BJ (cell line): ENCODE measurements at regions not wholly inside any gene's neighbourhood (a gene's known extent, or its start where the extent isn't known, plus 50 kb on each side); places are given as distances from the start of the nearest gene placed in this dataset.

Experiments
- CTCF ChIA-PET: fragments of 350-600 bp; formaldehyde crosslinking; extraction: SDS; loops from one replicate; lab custom pipeline; 2021; ENCODE audit warnings: antibody characterized with exemption, inconsistent platforms; lab: Yijun Ruan, JAX
- POLR2A ChIA-PET: fragments of 300-600 bp; sonication (Branson Sonifier 250); formaldehyde crosslinking; extraction: SDS; loops from one replicate; lab custom pipeline; 2021; ENCODE audit warnings: antibody characterized with exemption; lab: Charles Lee
- DNase-seq: peaks from one replicate; pipeline ENCODE4 v3.0.0-alpha.2; 2011; ENCODE audit warnings: low read depth
- H3K27me3 ChIP-seq: 2 replicates; pipeline ENCODE4 v1.6.0; 2011; ENCODE audit warnings: low read length; ENCODE audit not compliant: control insufficient read depth, insufficient read depth
- H3K36me3 ChIP-seq: 2 replicates; pipeline ENCODE4 v1.5.1; 2011; ENCODE audit warnings: low read length; ENCODE audit not compliant: control insufficient read depth, insufficient read depth
- H3K4me3 ChIP-seq: 2 replicates; pipeline ENCODE4 v1.5.1; 2011; ENCODE audit warnings: low read depth, mild to moderate bottlenecking, control low read depth, low read length
- CTCF ChIP-seq: IDR thresholded peaks from 2 replicates; pipeline ENCODE4 v1.5.1; 2011; ENCODE audit warnings: low read depth, mild to moderate bottlenecking, control low read depth, inconsistent platforms, low read length, moderate library complexity; ENCODE audit not compliant: insufficient read depth

DNA sequence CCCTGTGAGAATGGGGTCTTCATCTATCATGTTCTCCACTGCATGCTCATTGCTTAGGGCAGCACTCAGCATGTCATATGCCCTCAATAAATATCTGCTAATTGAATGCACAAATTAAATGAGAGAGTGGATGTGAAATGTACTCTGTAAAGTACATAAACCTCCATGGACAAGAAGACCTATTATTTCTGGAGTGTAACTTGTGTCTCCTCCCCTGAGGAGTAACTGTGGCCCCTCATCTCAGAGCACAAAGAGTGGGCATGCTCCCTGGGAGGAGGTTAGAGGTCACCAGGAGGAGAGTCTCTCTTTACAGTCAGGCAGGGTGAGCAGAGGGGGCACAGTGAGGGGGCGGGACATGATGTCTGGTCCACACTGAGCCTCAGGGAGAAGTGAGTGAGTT is 313.6 kb upstream of the PODXL start:
- no peak for TF ChIP-seq CTCF
- ChIA-PET POLR2A (no interaction called here), CTCF (no interaction called here)
- Histone ChIP-seq H3K4me3 (no peak overlapping the region), H3K36me3 (no peaks in the 10 kb centered on the region), H3K27me3 (peaks cover 2% of the 10 kb centered on the region; the same call in 1 of the 2 replicates)
- DNase-seq = no peak

DNA sequence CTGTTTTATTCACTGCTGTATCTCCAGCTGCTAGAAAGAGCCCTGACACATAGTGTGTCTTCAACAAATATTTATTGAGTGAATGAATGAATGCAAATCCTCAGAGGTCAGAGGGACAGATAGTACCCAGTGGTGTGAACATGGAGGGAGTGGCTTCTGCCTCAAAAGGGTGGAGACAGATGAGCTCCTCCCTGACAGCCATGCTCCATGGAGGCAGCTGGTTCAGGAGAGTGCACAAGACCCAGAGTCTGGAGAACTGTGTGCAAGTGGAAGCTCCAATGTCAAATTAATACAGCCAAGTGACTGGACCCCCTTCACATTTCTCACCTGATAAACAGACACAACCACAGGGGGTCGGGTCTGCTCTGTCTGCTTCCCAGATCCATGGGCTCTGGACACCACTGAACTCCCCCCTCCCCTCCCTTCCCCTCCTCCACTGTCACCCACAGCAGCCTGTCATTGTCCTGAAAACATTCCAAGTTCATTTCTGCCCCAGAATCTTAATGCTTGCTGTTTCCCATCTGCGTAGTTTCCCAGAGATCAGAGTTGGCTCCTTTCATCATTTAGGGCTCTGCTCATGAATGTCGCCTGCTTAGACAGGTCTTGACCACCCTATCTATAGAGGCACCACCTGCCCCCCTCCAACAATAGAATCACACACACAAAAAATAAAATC is 312.9 kb upstream of the PODXL start:
- ChIA-PET CTCF (interaction anchor here (2.8 kb wide), 1 partner anchor 11 kb away, joined by 17 read pairs; no protein-coding TSS in a partner anchor), POLR2A (no interaction called here)
- no peak for TF ChIP-seq CTCF
- peaks cover 2% of the 10 kb centered on the region; the same call in 1 of the 2 replicates for H3K27me3 ChIP-seq
- no peak for DNase-seq
- H3K4me3 ChIP-seq = no peak overlapping the region
- H3K36me3 ChIP-seq = no peaks in the 10 kb centered on the region

DNA sequence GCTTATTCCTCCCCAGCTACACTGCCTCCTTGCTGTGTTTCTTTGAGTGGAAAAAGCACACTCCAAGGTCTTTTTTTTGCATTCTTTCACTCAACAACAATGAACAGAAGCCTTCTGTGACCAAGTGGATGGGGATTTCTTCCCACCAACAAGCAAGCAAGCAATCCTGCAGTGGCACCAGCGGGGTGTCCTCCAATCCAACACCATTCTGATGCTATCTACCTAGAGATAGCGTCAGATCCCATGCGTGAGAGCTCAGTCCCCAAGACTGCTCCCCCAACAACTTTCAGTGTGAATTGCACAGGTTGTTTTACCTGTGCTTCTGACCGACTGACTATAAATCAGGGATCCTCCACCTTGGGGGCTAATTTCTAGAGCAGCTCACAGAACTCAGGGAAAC is 311.0 kb upstream of the PODXL start:
- no peak for DNase-seq
- H3K27me3 ChIP-seq = peaks cover 2% of the 10 kb centered on the region; the same call in 1 of the 2 replicates
- POLR2A ChIA-PET = no interaction called here
- CTCF ChIA-PET = interaction anchor here (2.8 kb wide), 1 partner anchor 9 kb away, joined by 17 read pairs; no protein-coding TSS in a partner anchor
- TF ChIP-seq CTCF = no peak
- no peak overlapping the region for H3K4me3 ChIP-seq
- no peaks in the 10 kb centered on the region for H3K36me3 ChIP-seq

DNA sequence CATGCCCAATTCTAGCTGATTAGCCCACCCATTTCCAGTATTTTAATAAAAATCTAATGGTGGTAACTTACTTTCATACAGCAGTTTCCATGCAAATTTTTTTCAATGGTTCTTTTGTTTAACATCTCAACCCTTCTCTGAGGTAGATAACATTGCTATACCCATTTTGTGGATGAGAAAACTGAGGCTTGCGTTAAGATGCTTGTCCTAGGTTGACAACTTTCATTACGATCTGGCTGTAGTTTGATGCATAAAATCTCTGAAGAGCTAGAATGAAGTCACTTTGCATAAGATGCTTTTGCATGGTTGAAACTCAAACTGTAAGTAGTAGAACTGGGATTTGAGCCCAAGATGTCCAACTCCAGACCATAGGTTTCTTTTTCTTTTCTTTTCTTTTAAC is 309.5 kb upstream of the PODXL start:
- peaks cover 2% of the 10 kb centered on the region; the same call in 1 of the 2 replicates for H3K27me3 ChIP-seq
- no peaks in the 10 kb centered on the region for H3K36me3 ChIP-seq
- ChIA-PET POLR2A (no interaction called here), CTCF (no interaction called here)
- TF ChIP-seq CTCF = no peak
- no peak overlapping the region for H3K4me3 ChIP-seq
- no peak for DNase-seq

DNA sequence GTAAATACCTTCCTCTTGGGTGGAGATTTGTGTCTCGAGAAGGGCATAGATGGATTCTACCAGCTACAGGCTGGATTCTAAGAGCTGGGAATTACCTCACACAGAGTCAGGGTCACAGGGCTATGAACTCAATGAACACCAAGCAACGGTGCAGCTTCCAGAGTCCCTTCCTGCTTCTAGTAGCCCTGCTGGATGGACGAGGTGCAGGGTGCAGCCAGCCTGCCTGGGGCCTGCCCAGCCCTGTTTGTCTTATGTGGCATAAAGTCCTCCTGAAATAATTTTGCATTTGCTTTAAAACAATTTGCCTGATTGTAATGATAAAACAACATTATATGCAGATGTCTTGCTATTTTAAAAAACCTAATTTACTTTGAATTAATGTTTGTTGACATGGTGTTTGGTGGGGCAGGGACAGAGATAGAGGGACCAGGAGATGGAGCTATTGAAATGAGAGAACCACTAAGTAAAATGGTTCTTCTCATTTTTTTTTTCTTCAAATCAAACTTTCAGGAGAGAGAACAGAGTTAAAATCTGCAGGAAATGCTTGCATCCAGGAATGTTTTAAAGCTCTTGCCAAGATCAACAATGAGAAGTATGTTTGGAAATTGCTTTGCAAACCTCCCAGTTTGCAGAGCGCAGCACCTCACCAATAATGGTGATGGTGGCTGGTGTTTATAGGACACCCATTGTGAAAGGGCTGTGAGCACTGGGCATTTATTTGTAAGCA is 305.4 kb upstream of the PODXL start:
- POLR2A ChIA-PET = no interaction called here
- CTCF ChIA-PET = interaction anchor here (1.0 to 4.8 kb wide), 8 partner anchors 13 to 719 kb away, joined by 3 to 30 read pairs (median 3); no protein-coding TSS in a partner anchor
- no peak for TF ChIP-seq CTCF
- DNase-seq = peak; percentile 13
- Histone ChIP-seq H3K27me3 (no peaks in the 10 kb centered on the region), H3K36me3 (no peaks in the 10 kb centered on the region), H3K4me3 (no peak overlapping the region)
